Spleen (tissue), 11 donors: ENCODE measurements at regions not wholly inside any gene's neighbourhood (a gene's known extent, or its start where the extent isn't known, plus 50 kb on each side); places are given as distances from the start of the nearest gene placed in this dataset.
"Not testable (repeated sequence)": the region's sequence is repeated elsewhere in the genome, so short reads cannot be mapped to it uniquely, and the experiment has no call there.

ENCODE experiments used
- DNase-seq: peaks from one replicate; pipeline ENCODE4 v3.0.0-alpha.2; 2020
- H3K27ac ChIP-seq, 8 donors: fragments of 200-600 bp; sonication (generic) in 7 of 8; 1 replicate in 4 of 8; 2 replicates in 4 of 8; pipeline versions ENCODE4 v1.5.0 to v1.8.0; 2016 to 2021; ENCODE audit warnings: inconsistent platforms in 4 of 8, mild to moderate bottlenecking in 4 of 8, moderate library complexity in 1 of 8
- H3K27me3 ChIP-seq, 7 donors: fragments of 200-600 bp; sonication (generic) in 6 of 7; replicated peaks in 1 of 7; 1 replicate in 4 of 7; 2 replicates in 3 of 7; pipeline versions ENCODE4 v1.5.0 to v1.8.0; 2016 to 2021; ENCODE audit warnings: inconsistent platforms in 3 of 7, mild to moderate bottlenecking in 1 of 7
- H3K36me3 ChIP-seq, 6 donors: fragments of 200-600 bp; sonication (generic) in 5 of 6; 1 replicate in 4 of 6; 2 replicates in 2 of 6; pipeline versions ENCODE4 v1.5.0 to v1.8.0; 2016 to 2021; ENCODE audit warnings: inconsistent platforms in 2 of 6
- H3K4me1 ChIP-seq, 6 donors: fragments of 200-600 bp; sonication (generic) in 5 of 6; 1 replicate in 3 of 6; 2 replicates in 3 of 6; pipeline versions ENCODE4 v1.5.0 to v1.8.0; 2016 to 2021; ENCODE audit warnings: inconsistent platforms in 3 of 6
- H3K4me3 ChIP-seq, 8 donors: fragments of 200-600 bp; sonication (generic) in 7 of 8; 1 replicate in 4 of 8; 2 replicates in 4 of 8; pipeline versions ENCODE4 v1.5.0 to v1.8.0; 2016 to 2021; ENCODE audit warnings: inconsistent platforms in 4 of 8, mild to moderate bottlenecking in 4 of 8, moderate library complexity in 2 of 8
- H3K9me3 ChIP-seq, 8 donors: fragments of 200-600 bp; sonication (generic) in 7 of 8; 1 replicate in 4 of 8; 2 replicates in 4 of 8; pipeline versions ENCODE4 v1.5.0 to v1.8.0; 2016 to 2021; ENCODE audit warnings: inconsistent platforms in 4 of 8
- POLR2A ChIP-seq, 3 donors: fragments of 450-650 bp; IDR thresholded peaks; one replicate each; pipeline ENCODE4 v1.5.1; 2017; ENCODE audit warnings: antibody characterized with exemption in 3 of 3, mild to moderate bottlenecking in 1 of 3
- POLR2AphosphoS5 ChIP-seq, 3 donors: sonication (generic); formaldehyde crosslinking; IDR thresholded peaks; one replicate each; pipeline ENCODE4 v1.5.1; 2017; ENCODE audit warnings: antibody characterized with exemption in 3 of 3
- WGBS, 5 donors: extraction: QIAGEN DNeasy Blood & Tissue Kit in 3 of 5; methylation state at CpG; one replicate each; pipeline versions ENCODE4 v1.1.5 to v1.1.7; 2013 to 2018; 5-methylcytosine and 5-hydroxymethylcytosine counted together
- intact Hi-C: fragments of 100-400 bp; cut with DNase I; formaldehyde crosslinking; loops from one replicate; pipeline ENCODE4 v1.15.0; 2023; ENCODE audit warnings: low total_unique reads
- TF ChIP-seq, protein P1 (sequence below), 11 experiments: fragments of 200-600 bp in 7 of 11; fragments of 450-650 bp in 4 of 11; sonication (generic) in 4 of 11; IDR thresholded peaks in 8 of 11; conservative IDR thresholded peaks in 3 of 11; 1 replicate in 7 of 11; 2 replicates in 4 of 11; pipeline versions ENCODE4 v1.4.0 to v1.8.0; 2016 to 2021; ENCODE audit warnings: antibody characterized with exemption in 11 of 11, inconsistent platforms in 4 of 11, mild to moderate bottlenecking in 1 of 11
- donor health status: healthy with polysubstance abuse.
- donor health status: DM: no; HTN: no; CAD: no; lungs with moderate emphysema.
- donor health status: DM: no; HTN: no; CAD: no.
- donor health status: Bipolar disorder and iron deficiency.
- donor health status: healthy.
- donor health status: DM: no; HTN: no; CAD: no.
- donor health status: DM: yes; HTN: yes; CAD: no.

DNA sequence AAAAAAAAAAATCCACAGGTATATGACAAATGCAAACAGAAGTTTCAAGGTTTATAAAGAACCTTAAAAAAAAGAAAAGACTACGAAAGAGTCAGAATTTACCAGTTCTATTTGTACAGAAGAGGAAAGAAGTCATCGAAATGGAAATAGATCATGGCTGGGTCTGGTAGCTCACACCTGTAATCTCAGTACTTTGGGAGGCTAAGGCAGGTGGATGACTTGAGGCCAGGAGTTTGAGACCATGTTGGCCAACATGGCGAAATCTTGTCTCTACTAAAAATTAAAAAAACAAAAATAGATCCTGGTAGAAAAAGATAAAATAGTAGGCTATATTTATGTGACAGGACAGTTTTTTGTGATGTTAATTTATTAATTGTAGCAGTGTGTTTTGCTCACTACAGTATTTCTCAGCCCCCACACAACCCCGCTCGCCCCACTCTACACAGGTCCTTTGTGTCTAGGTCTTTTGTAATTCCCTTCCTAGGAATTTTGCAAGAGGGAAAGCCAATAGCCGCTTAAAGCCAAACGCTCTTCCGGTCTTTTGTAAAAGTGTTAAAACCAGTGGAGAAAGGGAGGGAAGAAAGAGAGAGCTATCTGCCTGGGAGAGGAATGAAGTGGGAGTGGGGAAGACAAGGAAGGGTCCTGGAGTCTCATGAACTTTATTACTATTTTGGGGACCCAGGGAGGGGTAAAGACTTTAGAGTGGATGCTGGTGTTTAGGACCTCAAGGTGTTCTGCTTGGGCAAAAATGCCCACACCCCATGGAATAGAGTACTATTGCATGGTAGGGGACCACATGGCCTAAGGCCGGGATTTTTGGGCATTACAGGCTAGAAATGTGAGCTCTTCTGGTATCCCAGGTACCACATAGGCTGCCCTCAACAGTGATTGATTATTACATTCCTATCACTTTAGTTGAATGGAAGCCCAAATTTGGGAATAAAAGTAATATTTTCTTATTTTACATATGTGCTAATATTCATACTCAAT is 59.4 kb upstream of the XPO1 start:
- Histone ChIP-seq H3K9me3 (peaks cover 0 to 7% (median 0%) of the 10 kb centered on the region in 8 donors), H3K4me1 (no peaks in the 10 kb centered on the region), H3K27ac (no peak overlapping the region), H3K27me3 (no peaks in the 10 kb centered on the region), H3K36me3 (no peaks in the 10 kb centered on the region), H3K4me3 (no peak overlapping the region)
- TF ChIP-seq POLR2A (IDR thresholded peaks at IDR 0.05): no peak
- TF ChIP-seq POLR2AphosphoS5 (IDR thresholded peaks at IDR 0.05): no peak
- TF ChIP-seq, protein P1, sequence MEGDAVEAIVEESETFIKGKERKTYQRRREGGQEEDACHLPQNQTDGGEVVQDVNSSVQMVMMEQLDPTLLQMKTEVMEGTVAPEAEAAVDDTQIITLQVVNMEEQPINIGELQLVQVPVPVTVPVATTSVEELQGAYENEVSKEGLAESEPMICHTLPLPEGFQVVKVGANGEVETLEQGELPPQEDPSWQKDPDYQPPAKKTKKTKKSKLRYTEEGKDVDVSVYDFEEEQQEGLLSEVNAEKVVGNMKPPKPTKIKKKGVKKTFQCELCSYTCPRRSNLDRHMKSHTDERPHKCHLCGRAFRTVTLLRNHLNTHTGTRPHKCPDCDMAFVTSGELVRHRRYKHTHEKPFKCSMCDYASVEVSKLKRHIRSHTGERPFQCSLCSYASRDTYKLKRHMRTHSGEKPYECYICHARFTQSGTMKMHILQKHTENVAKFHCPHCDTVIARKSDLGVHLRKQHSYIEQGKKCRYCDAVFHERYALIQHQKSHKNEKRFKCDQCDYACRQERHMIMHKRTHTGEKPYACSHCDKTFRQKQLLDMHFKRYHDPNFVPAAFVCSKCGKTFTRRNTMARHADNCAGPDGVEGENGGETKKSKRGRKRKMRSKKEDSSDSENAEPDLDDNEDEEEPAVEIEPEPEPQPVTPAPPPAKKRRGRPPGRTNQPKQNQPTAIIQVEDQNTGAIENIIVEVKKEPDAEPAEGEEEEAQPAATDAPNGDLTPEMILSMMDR (IDR thresholded peaks at IDR 0.05 in 8 of 11, conservative IDR thresholded peaks at IDR 0.05 in 3 of 11): no peak
- DNase-seq: no peak
- intact Hi-C loops: no loop called here
- 85 to 96% (median 87%) methylated on average over 9 of the region's 9 CpGs for WGBS, 5 donors

DNA sequence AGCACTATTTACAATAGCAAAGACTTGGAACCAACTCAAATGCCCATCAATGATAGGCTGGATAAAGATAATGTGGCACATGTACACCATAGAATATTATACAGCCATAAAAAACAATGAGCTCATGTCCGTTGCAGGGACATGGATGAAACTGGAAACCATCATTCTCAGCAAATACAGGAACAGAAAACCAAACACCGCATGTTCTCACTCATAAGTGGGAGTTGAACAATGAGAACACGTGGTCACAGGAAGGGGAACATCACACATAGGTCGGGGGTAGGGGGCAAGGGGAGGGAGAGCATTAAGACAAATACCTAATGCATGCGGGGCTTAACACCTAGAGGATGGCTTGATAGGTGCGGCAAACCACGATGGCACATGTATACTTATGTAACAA is 56.0 kb upstream of the XPO1 start:
- H3K4me3 ChIP-seq, H3K9me3 ChIP-seq, intact Hi-C loops, H3K27ac ChIP-seq, DNase-seq, H3K27me3 ChIP-seq, H3K4me1 ChIP-seq, H3K36me3 ChIP-seq: not testable (repeated sequence)
- 66 to 85% (median 79%) methylated on average over 7 of the region's 7 CpGs for WGBS, 5 donors

DNA sequence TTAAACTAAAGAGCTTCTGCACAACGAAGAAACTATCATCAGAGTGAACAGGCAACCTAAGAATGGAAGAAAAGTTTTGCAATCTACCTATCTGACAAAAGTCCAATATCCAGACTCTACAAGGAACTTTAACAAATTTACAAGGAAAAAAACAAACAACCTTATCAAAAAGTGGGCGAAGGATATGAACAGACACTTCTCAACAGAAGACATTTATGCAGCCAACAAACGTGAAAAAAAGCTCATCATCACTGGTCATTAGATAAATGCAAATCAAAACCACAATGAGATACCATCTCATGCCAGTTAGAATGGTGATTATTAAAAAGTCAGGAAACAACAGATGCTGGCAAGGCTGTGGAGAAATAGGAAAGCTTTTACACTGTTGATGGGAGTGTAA is 55.5 kb upstream of the XPO1 start:
- WGBS, 5 donors: 71 to 83% (median 76%) methylated on average over 3 of the region's 3 CpGs

DNA sequence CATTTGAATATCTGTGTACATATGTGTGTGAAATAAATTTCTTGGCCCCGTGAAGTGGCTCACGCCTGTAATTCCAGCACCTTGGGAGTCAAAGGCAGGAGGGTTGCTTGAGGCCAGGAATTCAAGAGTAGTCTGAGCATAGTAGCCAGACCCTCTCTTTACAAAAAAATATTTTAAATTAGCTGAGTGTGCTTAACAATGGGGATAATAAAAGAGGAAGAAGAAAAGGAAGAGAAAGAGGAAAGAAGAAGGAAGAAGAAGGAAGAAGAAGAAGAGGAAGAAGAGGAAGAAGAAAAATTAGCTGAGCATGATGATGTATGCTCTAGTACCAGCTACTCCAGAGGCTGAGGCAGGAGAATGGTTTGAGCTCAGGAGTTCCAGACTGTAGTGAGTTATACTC is 52.1 kb upstream of the XPO1 start:
- no peak for DNase-seq
- Histone ChIP-seq H3K27ac (no peak overlapping the region), H3K4me3 (no peak overlapping the region), H3K36me3 (no peaks in the 10 kb centered on the region), H3K9me3 (peaks cover 0 to 7% (median 0%) of the 10 kb centered on the region in 8 donors), H3K27me3 (no peaks in the 10 kb centered on the region), H3K4me1 (no peaks in the 10 kb centered on the region)
- TF ChIP-seq, protein P1 (IDR thresholded peaks at IDR 0.05 in 8 of 11, conservative IDR thresholded peaks at IDR 0.05 in 3 of 11): no peak
- TF ChIP-seq POLR2A (IDR thresholded peaks at IDR 0.05) (no peak), POLR2AphosphoS5 (IDR thresholded peaks at IDR 0.05) (no peak)
- intact Hi-C loops: no loop called here
- 94 to 100% (median 95%) methylated on average over 2 of the region's 2 CpGs for WGBS, 5 donors

More for the DNA sequence above, 55.5 kb upstream of the XPO1 start:
- H3K4me1 ChIP-seq, H3K27me3 ChIP-seq, H3K27ac ChIP-seq, H3K4me3 ChIP-seq, intact Hi-C loops, DNase-seq, H3K36me3 ChIP-seq, H3K9me3 ChIP-seq: not testable (repeated sequence)

DNA sequence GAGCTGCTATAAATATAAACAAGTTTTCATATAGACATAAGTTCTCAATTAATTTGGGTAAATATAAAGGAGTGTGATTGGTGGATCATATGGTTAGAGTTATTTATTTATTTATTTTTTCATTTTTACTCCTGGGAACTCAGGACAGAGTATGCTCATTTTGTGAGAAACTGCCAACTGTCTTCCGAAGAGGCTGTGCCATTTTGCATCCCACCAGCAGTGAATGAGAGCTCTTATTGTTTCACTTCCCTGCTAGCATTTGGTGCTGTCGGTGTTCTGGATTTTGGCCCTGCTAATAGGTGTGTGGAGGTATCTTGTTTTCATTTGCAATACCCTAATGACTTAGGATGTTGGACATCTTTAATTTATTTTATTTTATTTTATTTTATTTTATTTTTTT is 50.4 kb upstream of the XPO1 start:
- intact Hi-C loops: no loop called here
- WGBS, 5 donors: 47 to 100% (median 90%) methylated on average over 2 of the region's 2 CpGs
- no peaks in the 10 kb centered on the region for H3K4me1 ChIP-seq
- no peak for DNase-seq
- no peaks in the 10 kb centered on the region for H3K36me3 ChIP-seq
- no peaks in the 10 kb centered on the region for H3K27me3 ChIP-seq
- no peak overlapping the region for H3K27ac ChIP-seq
- no peak overlapping the region for H3K4me3 ChIP-seq
- TF ChIP-seq, protein P1 (IDR thresholded peaks at IDR 0.05 in 8 of 11, conservative IDR thresholded peaks at IDR 0.05 in 3 of 11): no peak
- TF ChIP-seq POLR2AphosphoS5 (IDR thresholded peaks at IDR 0.05) (no peak), POLR2A (IDR thresholded peaks at IDR 0.05) (no peak)
- H3K9me3 ChIP-seq: peaks cover 0 to 2% (median 0%) of the 10 kb centered on the region in 8 donors
